ENCODE measurements at regions not wholly inside any gene's neighbourhood (a gene's known extent, or its start where the extent isn't known, plus 50 kb on each side); places are given as distances from the start of the nearest gene placed in this dataset.

DNA sequence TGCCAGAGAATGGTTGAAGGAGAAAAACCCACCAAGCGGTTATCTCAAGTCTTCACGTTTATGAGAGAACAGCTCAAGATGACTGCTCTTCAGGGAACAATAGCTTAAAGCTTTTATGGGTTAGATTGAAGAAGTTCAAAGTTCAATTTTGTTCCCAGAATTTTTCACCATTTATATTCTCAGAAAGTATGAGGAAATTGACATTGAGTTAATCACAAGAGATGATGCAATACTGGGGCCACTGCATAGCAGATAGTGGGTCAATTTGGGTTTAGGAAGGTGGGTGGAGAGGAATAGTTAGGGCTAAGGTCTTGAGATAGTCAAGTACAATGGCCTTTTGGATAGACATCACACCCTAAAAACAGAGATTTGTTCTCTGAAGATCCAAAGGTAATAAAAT is 539.3 kb downstream of the SQOR start:
- no peak for TF ChIP-seq CTCF (IDR thresholded peaks at IDR 0.05; ENCODE audit: low read length)
- TF ChIP-seq EZH2 (IDR thresholded peaks at IDR 0.05; ENCODE audit: borderline replicate concordance, low read length) = no peak
